SKM-1 treated with dmso at 0.1 percent for 144 hours (cell line): ENCODE measurements at regions not wholly inside any gene's neighbourhood (a gene's known extent, or its start where the extent isn't known, plus 50 kb on each side); places are given as distances from the start of the nearest gene placed in this dataset.

Source experiments
- DNase-seq: peaks from one replicate; lab custom pipeline; 2025; ENCODE audit not compliant: unreplicated experiment; lab: John Stamatoyannopoulos, UW

- DNase-seq, result no peak
Observed at GRCh38 chrX:147693511-147693910, 218.2 kb upstream of the FMR1 start.

- no peak for DNase-seq
Observed at GRCh38 chrX:147699061-147699460, 212.7 kb upstream of the FMR1 start.

GRCh38 chrX:147710301-147710700 lies 201.4 kb upstream of the FMR1 start:
- no peak for DNase-seq

GRCh38 chrX:147733369-147733768 lies 178.3 kb upstream of the FMR1 start:
- no peak for DNase-seq

GRCh38 chrX:147735364-147735763 lies 176.4 kb upstream of the FMR1 start:
- no peak for DNase-seq

- DNase-seq, result no peak
Observed at GRCh38 chrX:147736045-147736444, 175.7 kb upstream of the FMR1 start.

GRCh38 chrX:147737690-147738089 lies 174.0 kb upstream of the FMR1 start:
- peak; percentile 1 for DNase-seq

- peak; percentile 28 for DNase-seq
Observed at GRCh38 chrX:147738265-147738664, 173.5 kb upstream of the FMR1 start.

- no peak for DNase-seq
Observed at GRCh38 chrX:147739196-147739595, 172.5 kb upstream of the FMR1 start.

- no peak for DNase-seq
Observed at GRCh38 chrX:147741776-147742175, 169.9 kb upstream of the FMR1 start.

GRCh38 chrX:147749308-147749707 lies 162.4 kb upstream of the FMR1 start:
- DNase-seq, result no peak

- DNase-seq, result no peak
Observed at GRCh38 chrX:147757750-147758149, 154.0 kb upstream of the FMR1 start.

- no peak for DNase-seq
Observed at GRCh38 chrX:147763131-147763530, 148.6 kb upstream of the FMR1 start.

- no peak for DNase-seq
Observed at GRCh38 chrX:147764868-147765267, 146.9 kb upstream of the FMR1 start.

GRCh38 chrX:147770858-147771257 lies 140.9 kb upstream of the FMR1 start:
- DNase-seq, result no peak

- no peak for DNase-seq
Observed at GRCh38 chrX:147776988-147777387, 134.7 kb upstream of the FMR1 start.

- DNase-seq, result no peak
Observed at GRCh38 chrX:147779173-147779572, 132.5 kb upstream of the FMR1 start.

GRCh38 chrX:147781844-147782243 lies 129.9 kb upstream of the FMR1 start:
- no peak for DNase-seq

- no peak for DNase-seq
Observed at GRCh38 chrX:147788641-147789350, 122.9 kb upstream of the FMR1 start.

GRCh38 chrX:147800663-147801062 lies 111.1 kb upstream of the FMR1 start:
- DNase-seq, result no peak

- DNase-seq, result peak; percentile 13
Observed at GRCh38 chrX:147803948-147804347, 107.8 kb upstream of the FMR1 start.

GRCh38 chrX:147811803-147812202 lies 99.9 kb upstream of the FMR1 start:
- DNase-seq, result no peak

- no peak for DNase-seq
Observed at GRCh38 chrX:147827070-147827469, 84.6 kb upstream of the FMR1 start.
